HUES64 (cell line): ENCODE measurements at regions not wholly inside any gene's neighbourhood (a gene's known extent, or its start where the extent isn't known, plus 50 kb on each side); places are given as distances from the start of the nearest gene placed in this dataset.
"Not testable (repeated sequence)": the region's sequence is repeated elsewhere in the genome, so short reads cannot be mapped to it uniquely, and the experiment has no call there.

Source experiments
- H3K27ac ChIP-seq: 2 replicates; pipeline ENCODE4 v1.7.0; 2013; ENCODE audit warnings: low read depth, low read length, inconsistent platforms
- H3K27me3 ChIP-seq: 2 replicates; pipeline ENCODE4 v1.6.1; 2013; ENCODE audit warnings: mild to moderate bottlenecking, low read length; ENCODE audit not compliant: insufficient read depth
- H3K36me3 ChIP-seq: 2 replicates; pipeline ENCODE4 v1.6.1; 2013; ENCODE audit warnings: mild to moderate bottlenecking, low read length; ENCODE audit not compliant: insufficient read depth
- H3K4me1 ChIP-seq: 2 replicates; pipeline ENCODE4 v1.6.1; 2013; ENCODE audit warnings: mild to moderate bottlenecking, low read length, moderate library complexity; ENCODE audit not compliant: insufficient read depth
- H3K4me3 ChIP-seq: 2 replicates; pipeline ENCODE4 v1.5.1; 2013; ENCODE audit warnings: mild to moderate bottlenecking, low read length, moderate library complexity
- H3K9ac ChIP-seq: 2 replicates; pipeline ENCODE4 v1.6.1; 2013; ENCODE audit warnings: mild to moderate bottlenecking, low read depth, low read length
- H3K9me3 ChIP-seq: 2 replicates; pipeline ENCODE4 v1.6.1; 2013; ENCODE audit warnings: low read depth, low read length; ENCODE audit not compliant: insufficient read depth
- WGBS: fragments of 150-250, 120-280 bp; methylation state at CpG from one replicate; pipeline ENCODE4 v1.1.7; 2013; ENCODE audit warnings: missing lambda C conversion rate; 5-methylcytosine and 5-hydroxymethylcytosine counted together

- Histone ChIP-seq H3K27me3 (no peaks in the 10 kb centered on the region), H3K27ac (no peak overlapping the region), H3K4me1 (no peaks in the 10 kb centered on the region), H3K36me3 (no peaks in the 10 kb centered on the region), H3K9ac (no peak overlapping the region), H3K9me3 (no peaks in the 10 kb centered on the region), H3K4me3 (no peak overlapping the region)
- 89% methylated on average over 4 of the region's 4 CpGs for WGBS
Measured at GRCh38 chr6:126204126-126204525, 135.8 kb upstream of the CENPW start.

- Histone ChIP-seq H3K9me3 (no peaks in the 10 kb centered on the region), H3K4me3 (no peak overlapping the region), H3K27me3 (no peaks in the 10 kb centered on the region), H3K36me3 (no peaks in the 10 kb centered on the region), H3K9ac (no peak overlapping the region), H3K27ac (no peak overlapping the region), H3K4me1 (no peaks in the 10 kb centered on the region)
Measured at GRCh38 chr6:126204598-126204997, 135.3 kb upstream of the CENPW start.

GRCh38 chr6:126206504-126207246 lies 133.2 kb upstream of the CENPW start:
- Histone ChIP-seq H3K9ac (no peak overlapping the region), H3K36me3 (no peaks in the 10 kb centered on the region), H3K27ac (no peak overlapping the region), H3K4me1 (no peaks in the 10 kb centered on the region), H3K4me3 (no peak overlapping the region), H3K27me3 (no peaks in the 10 kb centered on the region), H3K9me3 (no peaks in the 10 kb centered on the region)
- no CpG with 5 or more reads among the region's 1 CpG for WGBS

- H3K27ac ChIP-seq: no peak overlapping the region
- H3K9me3 ChIP-seq: no peaks in the 10 kb centered on the region
- no peaks in the 10 kb centered on the region for H3K36me3 ChIP-seq
- no peaks in the 10 kb centered on the region for H3K4me1 ChIP-seq
- H3K4me3 ChIP-seq: no peak overlapping the region
- 97% methylated on average over 3 of the region's 3 CpGs for WGBS
- no peak overlapping the region for H3K9ac ChIP-seq
- H3K27me3 ChIP-seq: no peaks in the 10 kb centered on the region
Measured at GRCh38 chr6:126210398-126211075, 129.4 kb upstream of the CENPW start.

- H3K9me3 ChIP-seq: no peaks in the 10 kb centered on the region
- H3K27me3 ChIP-seq: no peaks in the 10 kb centered on the region
- no peak overlapping the region for H3K27ac ChIP-seq
- H3K9ac ChIP-seq: no peak overlapping the region
- 0 out of 2 replicates have a peak, but pooled peaks cover 4% of the 10 kb centered on the region for H3K4me1 ChIP-seq
- no peak overlapping the region for H3K4me3 ChIP-seq
- H3K36me3 ChIP-seq: no peaks in the 10 kb centered on the region
- 97% methylated on average over 3 of the region's 3 CpGs for WGBS
Measured at GRCh38 chr6:126217497-126217896, 122.4 kb upstream of the CENPW start.

GRCh38 chr6:126220901-126221300 lies 119.0 kb upstream of the CENPW start:
- not testable (repeated sequence) for H3K9me3 ChIP-seq, H3K27me3 ChIP-seq, H3K27ac ChIP-seq, H3K36me3 ChIP-seq, H3K9ac ChIP-seq, H3K4me3 ChIP-seq, H3K4me1 ChIP-seq

- H3K36me3 ChIP-seq: no peaks in the 10 kb centered on the region
- no peak overlapping the region for H3K9ac ChIP-seq
- no peaks in the 10 kb centered on the region for H3K9me3 ChIP-seq
- H3K27ac ChIP-seq: no peak overlapping the region
- H3K4me3 ChIP-seq: no peak overlapping the region
- H3K27me3 ChIP-seq: no peaks in the 10 kb centered on the region
- peaks cover 16% of the 10 kb centered on the region; the same call in 1 of the 2 replicates for H3K4me1 ChIP-seq
- 89% methylated on average over 11 of the region's 11 CpGs for WGBS
Measured at GRCh38 chr6:126227833-126228702, 111.8 kb upstream of the CENPW start.

GRCh38 chr6:126232671-126233070 lies 107.2 kb upstream of the CENPW start:
- H3K27me3 ChIP-seq: no peaks in the 10 kb centered on the region
- no peak overlapping the region for H3K4me3 ChIP-seq
- H3K36me3 ChIP-seq: no peaks in the 10 kb centered on the region
- H3K9ac ChIP-seq: no peak overlapping the region
- no peak overlapping the region for H3K27ac ChIP-seq
- WGBS: 100% methylated on average over 2 of the region's 2 CpGs
- H3K9me3 ChIP-seq: no peaks in the 10 kb centered on the region
- H3K4me1 ChIP-seq: peaks cover 11% of the 10 kb centered on the region; the same call in 1 of the 2 replicates

GRCh38 chr6:126233192-126233591 lies 106.7 kb upstream of the CENPW start:
- no peaks in the 10 kb centered on the region for H3K36me3 ChIP-seq
- 95% methylated on average over 1 of the region's 1 CpG for WGBS
- H3K9me3 ChIP-seq: no peaks in the 10 kb centered on the region
- no peaks in the 10 kb centered on the region for H3K27me3 ChIP-seq
- H3K27ac ChIP-seq: no peak overlapping the region
- H3K9ac ChIP-seq: no peak overlapping the region
- peaks cover 7% of the 10 kb centered on the region; the same call in 1 of the 2 replicates for H3K4me1 ChIP-seq
- H3K4me3 ChIP-seq: no peak overlapping the region

- Histone ChIP-seq H3K36me3 (no peaks in the 10 kb centered on the region), H3K27me3 (no peaks in the 10 kb centered on the region), H3K4me3 (no peak overlapping the region), H3K9ac (no peak overlapping the region), H3K27ac (no peak overlapping the region), H3K9me3 (no peaks in the 10 kb centered on the region), H3K4me1 (no peaks in the 10 kb centered on the region)
- 92% methylated on average over 1 of the region's 1 CpG for WGBS
Measured at GRCh38 chr6:126235363-126235762, 104.6 kb upstream of the CENPW start.

GRCh38 chr6:126245077-126245476 lies 94.8 kb upstream of the CENPW start:
- Histone ChIP-seq H3K27ac (no peak overlapping the region), H3K9ac (no peak overlapping the region), H3K4me3 (no peak overlapping the region), H3K4me1 (no peaks in the 10 kb centered on the region), H3K27me3 (no peaks in the 10 kb centered on the region), H3K36me3 (no peaks in the 10 kb centered on the region), H3K9me3 (no peaks in the 10 kb centered on the region)
- WGBS: 71% methylated on average over 1 of the region's 1 CpG
